DMS 273 (cell line): ENCODE measurements at regions not wholly inside any gene's neighbourhood (a gene's known extent, or its start where the extent isn't known, plus 50 kb on each side); places are given as distances from the start of the nearest gene placed in this dataset.

Source experiments
- DNase-seq: peaks from one replicate; lab custom pipeline; 2025; ENCODE audit not compliant: unreplicated experiment; lab: John Stamatoyannopoulos, UW

DNA sequence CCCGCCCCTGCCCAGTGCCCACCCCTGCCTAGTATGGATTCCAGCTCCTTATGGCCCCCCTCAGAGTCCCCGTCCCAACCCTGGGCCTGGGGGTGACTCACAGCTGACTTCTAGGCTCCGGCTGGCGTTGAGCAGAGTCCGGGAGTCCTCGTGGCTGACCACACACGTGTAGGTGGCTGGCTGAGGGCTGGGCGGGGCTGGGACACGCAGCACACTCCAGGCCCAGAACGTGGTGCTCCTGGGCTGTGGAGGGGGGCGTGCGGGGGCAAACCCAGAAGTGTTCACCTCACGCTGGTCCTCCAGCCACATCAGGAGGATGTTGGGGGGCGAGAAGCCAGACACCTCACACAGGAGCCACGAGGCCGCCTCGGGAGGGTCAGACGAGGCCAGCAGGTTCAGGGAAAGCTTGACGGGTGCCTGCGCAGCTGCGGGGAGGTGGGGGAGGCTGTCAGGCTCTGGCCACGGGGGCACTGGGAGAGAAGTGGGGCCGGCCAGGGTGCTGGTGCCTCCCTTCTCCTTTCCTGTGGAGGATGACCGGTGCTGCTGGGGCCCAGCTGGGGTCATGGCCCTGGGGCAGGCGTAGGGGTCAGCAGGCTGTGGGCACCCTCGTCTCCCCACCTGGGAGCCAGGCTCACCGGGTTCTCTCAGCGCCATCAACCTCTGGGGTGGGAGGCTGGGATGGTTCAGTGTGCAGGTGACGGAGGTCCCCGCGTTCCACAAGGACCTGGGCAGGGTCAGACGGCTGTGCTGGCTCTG is 314.1 kb downstream of the TMEM121 start:
- DNase-seq = no peak

GRCh38 chr14:105841022-105842009 is 314.9 kb downstream of the TMEM121 start:
- no peak for DNase-seq

DNA sequence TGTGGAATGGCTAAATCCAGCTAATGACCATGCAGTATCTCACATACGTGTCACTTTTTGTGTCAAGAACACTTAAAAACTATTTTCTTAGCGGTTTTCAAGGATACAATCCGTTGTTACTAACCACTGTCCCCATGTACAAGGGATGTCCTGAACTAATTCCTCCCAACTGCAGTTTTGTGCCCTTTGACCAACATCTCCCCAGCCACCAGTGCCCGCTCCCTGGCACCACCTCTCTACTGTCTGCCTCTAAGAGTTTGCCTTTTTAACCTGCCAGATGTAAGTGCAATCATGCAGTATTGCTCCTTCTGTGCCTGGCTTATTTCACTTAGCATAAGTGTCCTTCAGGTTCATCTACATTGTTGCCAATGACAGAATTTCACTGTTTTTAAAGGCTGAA is 315.7 kb downstream of the TMEM121 start:
- DNase-seq = peak; percentile 64

GRCh38 chr14:105843444-105844046 is 317.2 kb downstream of the TMEM121 start:
- no peak for DNase-seq

DNA sequence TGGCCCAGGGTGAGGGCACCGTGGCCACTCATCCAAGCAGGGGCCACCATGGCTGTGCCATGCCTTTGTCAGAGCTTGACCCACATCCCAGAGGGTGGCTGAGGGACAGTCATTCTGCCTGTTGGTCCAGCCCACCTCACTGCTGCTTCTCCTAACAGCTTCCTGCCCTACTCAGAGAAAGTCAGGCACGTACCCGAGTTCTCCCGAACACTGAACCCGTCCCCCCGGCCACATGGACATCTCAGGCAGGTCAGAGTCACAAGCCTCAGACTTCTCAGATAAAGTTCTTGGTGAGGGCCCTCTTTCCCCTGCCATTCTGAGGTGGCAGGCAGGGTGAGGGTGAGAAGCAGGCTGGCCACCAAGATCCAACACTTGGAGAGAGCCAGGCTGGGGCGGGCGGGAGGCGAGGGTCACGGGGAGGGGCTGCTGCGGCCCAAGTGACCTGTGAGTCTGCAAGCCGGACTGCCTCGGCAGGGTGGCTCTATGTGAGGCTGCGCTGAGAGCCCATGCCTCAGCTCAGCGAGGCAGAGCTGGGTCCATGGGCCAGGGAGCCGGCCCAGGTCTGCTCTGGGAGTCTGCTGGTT is 317.8 kb downstream of the TMEM121 start:
- DNase-seq = no peak

GRCh38 chr14:105844810-105845724 is 318.7 kb downstream of the TMEM121 start:
- DNase-seq = no peak

- no peak for DNase-seq
Measured at GRCh38 chr14:105845725-105846309, 319.4 kb downstream of the TMEM121 start.

DNA sequence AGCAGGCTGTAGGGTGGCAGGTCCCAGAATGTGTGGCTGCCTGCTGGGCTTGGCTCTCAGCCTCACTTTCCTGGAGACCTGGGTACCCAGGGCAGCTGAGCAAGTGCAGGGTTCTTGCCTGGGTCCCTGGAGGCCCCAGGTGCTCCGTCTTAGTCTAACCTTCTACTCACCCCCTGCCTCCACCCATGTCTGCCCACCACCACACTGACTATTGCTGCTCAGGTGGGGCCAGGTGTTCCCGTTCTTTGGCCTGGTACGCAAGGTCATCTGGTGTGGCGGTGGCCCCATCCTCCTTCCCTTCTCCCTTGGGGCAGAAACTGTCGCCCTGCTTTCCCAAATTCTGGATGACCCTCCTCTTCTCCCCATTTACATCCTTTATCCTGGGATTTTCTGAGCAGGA is 319.9 kb downstream of the TMEM121 start:
- no peak for DNase-seq

DNA sequence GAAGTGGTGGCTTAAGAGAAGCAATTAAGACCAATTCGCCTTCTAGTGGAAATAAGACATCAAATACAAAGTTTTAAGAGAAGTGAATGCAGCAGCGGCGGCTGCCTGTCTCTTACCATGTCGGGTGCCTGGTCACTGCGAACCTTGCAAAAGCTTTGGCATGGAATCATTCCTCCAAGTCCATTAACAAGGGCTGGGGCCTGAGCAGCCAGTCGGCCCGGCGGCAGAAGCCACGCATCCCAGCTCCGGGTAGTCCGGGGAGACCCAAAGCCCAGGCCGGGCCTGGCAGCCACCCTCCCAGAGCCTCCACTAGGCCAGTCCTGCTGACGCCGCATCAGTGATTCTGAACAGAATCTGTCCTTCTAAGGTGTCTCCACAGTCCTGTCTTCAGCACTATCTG is 321.0 kb downstream of the TMEM121 start:
- DNase-seq = no peak

- DNase-seq = no peak
Measured at GRCh38 chr14:105848570-105848969, 322.2 kb downstream of the TMEM121 start.

- peak; percentile 36 for DNase-seq
Measured at GRCh38 chr14:105849933-105850626, 323.7 kb downstream of the TMEM121 start.

- no peak for DNase-seq
Measured at GRCh38 chr14:105850853-105851581, 324.6 kb downstream of the TMEM121 start.

DNA sequence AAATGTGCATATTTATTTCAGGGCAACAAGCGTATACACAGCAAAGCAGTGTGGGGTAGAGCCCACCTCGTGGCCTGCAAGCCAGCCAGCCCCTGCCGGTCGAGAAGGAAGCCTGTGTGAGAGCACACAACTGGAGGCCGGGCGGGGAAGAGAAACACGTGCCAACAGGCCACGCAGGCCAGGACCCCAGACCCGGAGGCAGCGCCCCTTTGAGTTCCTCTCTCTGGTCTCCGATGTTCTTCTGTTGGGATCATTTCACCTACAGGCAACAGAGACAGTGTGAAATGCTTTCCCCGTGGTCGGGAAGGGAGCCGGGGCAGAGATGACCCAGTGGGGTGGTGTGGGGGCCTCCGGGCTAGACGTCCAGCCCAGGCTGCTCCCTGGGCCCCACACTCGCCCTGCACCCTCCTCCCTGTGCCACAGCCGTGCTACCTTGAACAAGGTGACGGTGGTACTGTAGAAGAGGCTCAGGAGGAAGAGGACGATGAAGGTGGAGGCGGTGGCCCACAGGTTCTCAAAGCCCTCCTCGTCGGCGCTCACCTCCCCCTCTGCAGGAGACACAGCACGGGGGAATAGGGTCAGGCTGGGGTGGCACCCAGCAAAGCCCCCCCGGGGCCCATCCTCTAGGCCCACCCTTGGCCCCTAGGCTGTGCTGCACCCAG is 325.5 kb downstream of the TMEM121 start:
- no peak for DNase-seq

- peak; percentile 93 for DNase-seq
Measured at GRCh38 chr14:105852378-105853088, 326.1 kb downstream of the TMEM121 start.

GRCh38 chr14:105853089-105853906 is 326.9 kb downstream of the TMEM121 start:
- peak; percentile 98 for DNase-seq

DNA sequence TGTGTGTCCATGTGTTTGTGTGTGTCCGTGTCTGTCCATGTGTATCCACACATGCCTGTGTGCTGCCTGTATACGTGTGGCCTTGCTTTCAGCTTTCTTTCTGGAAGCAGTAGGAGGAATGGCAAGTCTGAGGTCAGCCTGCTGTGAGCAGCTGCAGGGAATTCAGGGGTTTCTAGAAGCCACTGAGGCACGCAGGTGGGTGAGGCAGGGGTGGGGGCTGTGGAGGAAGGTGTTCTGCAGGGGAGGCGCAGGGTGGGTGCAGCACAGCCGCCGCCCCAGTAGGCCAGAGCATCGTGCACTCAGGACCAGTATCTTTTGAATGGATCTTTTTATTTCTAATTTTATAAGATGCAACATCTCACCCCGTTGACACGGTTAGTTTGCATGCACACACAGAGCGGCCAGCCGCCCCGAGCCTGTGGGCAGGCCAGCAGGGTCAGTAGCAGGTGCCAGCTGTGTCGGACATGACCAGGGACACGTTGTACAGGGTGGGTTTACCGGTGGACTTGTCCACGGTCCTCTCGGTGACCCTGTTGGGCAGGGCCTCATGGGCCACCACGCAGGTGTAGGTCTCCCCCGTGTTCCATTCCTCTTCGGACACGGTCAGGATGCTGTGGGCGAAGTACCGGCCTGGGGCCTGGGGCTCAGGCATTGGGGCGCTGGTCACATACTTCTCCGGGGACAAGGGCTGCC is 327.7 kb downstream of the TMEM121 start:
- no peak for DNase-seq
